ENCODE measurements at regions not wholly inside any gene's neighbourhood (a gene's known extent, or its start where the extent isn't known, plus 50 kb on each side); places are given as distances from the start of the nearest gene placed in this dataset.

- Histone ChIP-seq H2BK120ac (ENCODE audit: low read depth, low read length) (no peak overlapping the region), H4K91ac (ENCODE audit: insufficient read depth, low read depth, low read length) (no peak overlapping the region), H2BK5ac (ENCODE audit: low read depth, low read length, poor library complexity, severe bottlenecking) (no peak overlapping the region), H2AFZ (replicated peaks; ENCODE audit: low read length, poor library complexity) (no peak overlapping the region), H4K20me1 (ENCODE audit: insufficient read depth, low read length) (no peaks in the 10 kb centered on the region), H3K18ac (ENCODE audit: low read depth, low read length) (no peak overlapping the region), H2AK9ac (replicated peaks; ENCODE audit: low read depth, low read length, poor library complexity) (no peak overlapping the region), H3K9me1 (ENCODE audit: insufficient read depth, low read length) (peaks cover 6% of the 10 kb centered on the region), H4K8ac (ENCODE audit: low read depth in 2 of 2, low read length in 2 of 2) (no peak overlapping the region), H3K79me1 (ENCODE audit: low read depth in 1 of 2, low read length in 2 of 2) (no peaks in the 10 kb centered on the region), H3K9me3 (ENCODE audit: control insufficient read depth, insufficient read depth, low read length) (no peaks in the 10 kb centered on the region), H3K27me3 (ENCODE audit: control insufficient read depth, insufficient read depth, low read length) (peaks cover 11% of the 10 kb centered on the region), H3K4me3 (ENCODE audit: insufficient read depth, low read depth, low read length) (no peak overlapping the region), H2AK5ac (ENCODE audit: low read depth, low read length) (no peak overlapping the region), H3K23ac (ENCODE audit: low read depth, low read length) (no peak overlapping the region), H3K56ac (ENCODE audit: extremely low read depth, insufficient read depth, low read length) (no peak overlapping the region), H4K5ac (ENCODE audit: low read depth, low read length) (no peak overlapping the region), H3K4me2 (ENCODE audit: low read depth, low read length) (no peak overlapping the region), H3K4me1 (ENCODE audit: control insufficient read depth, insufficient read depth, low read length) (peaks cover 1% of the 10 kb centered on the region; the same call in 1 of the 2 replicates), H2BK15ac (ENCODE audit: low read depth, low read length) (no peak overlapping the region), H3K9ac (ENCODE audit: low read depth, low read length) (no peak overlapping the region), H3K14ac (replicated peaks; ENCODE audit: low read depth, low read length) (no peak overlapping the region), H3K27ac (ENCODE audit: insufficient read depth, low read length) (no peak overlapping the region), H2BK20ac (ENCODE audit: low read depth, low read length) (no peak overlapping the region), H3K4ac (ENCODE audit: low read depth, low read length) (no peak overlapping the region), H3K36me3 (ENCODE audit: control insufficient read depth, insufficient read depth, low read length) (no peaks in the 10 kb centered on the region)
- in situ Hi-C loops (cut with MboI; ENCODE audit: low sequenced_read_pairs) (no loop called here), intact Hi-C loops (cut with micrococcal nuclease) (no loop called here), dilution Hi-C loops (cut with HindIII; ENCODE audit: low sequenced_read_pairs, unreplicated experiment) (no loop called here)
- BruUV-seq (replicated peaks) = no TSS peak
- POLR2A ChIA-PET (ENCODE audit: unreplicated experiment) = no interaction called here
- no peak for ATAC-seq (ENCODE audit: low read depth)
- WGBS, 2 experiments (ENCODE audit: extremely low coverage in 2 of 2, insufficient read length in 1 of 2) = 86% methylated on average over 1 of the region's 7 CpGs; no CpG with 5 or more reads in 1 of the 2 experiments
- DNase-seq = no peak
- CTCF ChIA-PET = no interaction called here
- TF ChIP-seq ELK1 (IDR thresholded peaks at IDR 0.05; ENCODE audit: borderline replicate concordance, low read depth, low read length) (no peak), MAZ (IDR thresholded peaks at IDR 0.05; ENCODE audit: borderline replicate concordance, low read depth, low read length) (no peak), USF2 (IDR thresholded peaks at IDR 0.05; ENCODE audit: low read depth, low read length) (no peak), FOS (IDR thresholded peaks at IDR 0.05; ENCODE audit: low read depth, low read length) (no peak), BHLHE40 (IDR thresholded peaks at IDR 0.05; ENCODE audit: low read depth, low read length) (no peak), CTCF (conservative IDR thresholded peaks at IDR 0.05; ENCODE audit: low read depth, low read length) (no peak), CEBPB (IDR thresholded peaks at IDR 0.05; ENCODE audit: low read depth, low read length) (no peak), RCOR1 (IDR thresholded peaks at IDR 0.05; ENCODE audit: insufficient replicate concordance, low read length) (no peak), NFE2L2 (IDR thresholded peaks at IDR 0.05; ENCODE audit: low read depth, low read length) (no peak), POLR2A (IDR thresholded peaks at IDR 0.05; ENCODE audit: low read depth, low read length) (no peak), MAFK (IDR thresholded peaks at IDR 0.05; ENCODE audit: low read depth, low read length) (no peak), MXI1 (IDR thresholded peaks at IDR 0.05; ENCODE audit: borderline replicate concordance, low read depth, low read length) (no peak), RAD21 (IDR thresholded peaks at IDR 0.05; ENCODE audit: low read length) (no peak), SMC3 (IDR thresholded peaks at IDR 0.05; ENCODE audit: low read depth, low read length) (no peak), CHD1 (IDR thresholded peaks at IDR 0.05; ENCODE audit: low read depth, low read length) (no peak), RFX5 (IDR thresholded peaks at IDR 0.05; ENCODE audit: low read depth, low read length) (no peak)
Observed at GRCh38 chr22:44601189-44601588, 100.8 kb upstream of the PRR5 start.
